T-helper 2 cell treated with Interferon-gamma antibody and Interleukin-4, amounts not matched to agents 5 μg/mL and 100 μg/mL, for 36 hours (primary cell): ENCODE measurements at regions not wholly inside any gene's neighbourhood (a gene's known extent, or its start where the extent isn't known, plus 50 kb on each side); places are given as distances from the start of the nearest gene placed in this dataset.
"Not testable (repeated sequence)": the region's sequence is repeated elsewhere in the genome, so short reads cannot be mapped to it uniquely, and the experiment has no call there.

Source experiments
- DNase-seq: peaks from one replicate; pipeline ENCODE4 v3.0.0; 2021; ENCODE audit warnings: low spot score
- H3K27ac Mint-ChIP-seq: one replicate; pipeline ENCODE4 v1.8.0; 2021; ENCODE audit warnings: mild to moderate bottlenecking, mixed read lengths
- H3K27me3 Mint-ChIP-seq: one replicate; pipeline ENCODE4 v1.8.0; 2021; ENCODE audit warnings: low read depth, mixed read lengths
- H3K36me3 Mint-ChIP-seq: one replicate; pipeline ENCODE4 v1.8.0; 2021; ENCODE audit warnings: low read depth, mixed read lengths
- H3K4me1 Mint-ChIP-seq: one replicate; pipeline ENCODE4 v1.8.0; 2021; ENCODE audit warnings: low read depth, mixed read lengths
- H3K4me3 Mint-ChIP-seq: one replicate; pipeline ENCODE4 v1.8.0; 2022; ENCODE audit warnings: mild to moderate bottlenecking, moderate library complexity, mixed read lengths
- H3K9me3 Mint-ChIP-seq: one replicate; pipeline ENCODE4 v1.8.0; 2021; ENCODE audit warnings: mixed read lengths

DNA sequence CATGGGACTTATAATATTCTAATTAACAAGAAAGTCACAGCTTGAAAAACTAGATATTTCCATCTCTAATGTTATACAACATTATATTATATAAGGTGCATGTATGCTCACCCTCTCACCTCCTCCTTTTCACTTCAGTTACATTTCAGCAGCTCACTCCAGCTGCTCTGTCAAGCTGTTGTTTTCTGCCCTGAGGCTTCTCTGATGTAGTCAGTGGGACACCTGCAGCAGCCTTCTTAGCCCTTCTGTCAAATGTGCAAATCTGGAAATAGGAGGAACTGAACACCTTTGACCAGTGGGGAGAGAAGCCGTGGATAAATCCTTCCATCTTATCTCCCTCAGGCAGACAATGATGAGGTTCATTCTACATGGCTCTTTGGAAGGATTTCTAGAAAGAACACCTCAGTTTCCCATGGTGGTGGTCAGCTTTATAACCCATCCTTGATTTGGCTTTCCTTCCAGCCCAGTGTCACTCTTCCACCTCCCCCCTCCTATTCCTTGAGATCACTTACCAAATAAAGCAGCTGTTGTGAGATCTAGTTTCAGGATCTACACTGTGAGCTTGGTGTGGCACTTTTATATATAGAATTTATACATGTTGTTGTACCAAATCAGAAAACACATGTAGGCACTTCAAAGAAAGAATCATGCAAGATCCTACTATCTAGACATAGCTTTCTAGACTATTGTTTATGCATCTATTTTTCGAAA is 79.6 kb upstream of the STK38L start:
- Mint-ChIP-seq H3K4me1 (peaks cover 9% of the 10 kb centered on the region), H3K36me3 (peaks cover 2% of the 10 kb centered on the region), H3K27ac (no peak overlapping the region), H3K27me3 (no peaks in the 10 kb centered on the region), H3K9me3 (peaks cover 23% of the 10 kb centered on the region), H3K4me3 (no peak overlapping the region)
- no peak for DNase-seq

- not testable (repeated sequence) for H3K27ac Mint-ChIP-seq, DNase-seq, H3K4me3 Mint-ChIP-seq, H3K27me3 Mint-ChIP-seq, H3K4me1 Mint-ChIP-seq, H3K36me3 Mint-ChIP-seq
- H3K9me3 Mint-ChIP-seq = peaks cover 37% of the 10 kb centered on the region
Observed at GRCh38 chr12:27165958-27166357, 78.1 kb upstream of the STK38L start.

- not testable (repeated sequence) for H3K4me1 Mint-ChIP-seq, H3K27ac Mint-ChIP-seq, DNase-seq, H3K27me3 Mint-ChIP-seq, H3K4me3 Mint-ChIP-seq, H3K36me3 Mint-ChIP-seq
- peaks cover 38% of the 10 kb centered on the region for H3K9me3 Mint-ChIP-seq
Observed at GRCh38 chr12:27171494-27171893, 72.6 kb upstream of the STK38L start.

DNA sequence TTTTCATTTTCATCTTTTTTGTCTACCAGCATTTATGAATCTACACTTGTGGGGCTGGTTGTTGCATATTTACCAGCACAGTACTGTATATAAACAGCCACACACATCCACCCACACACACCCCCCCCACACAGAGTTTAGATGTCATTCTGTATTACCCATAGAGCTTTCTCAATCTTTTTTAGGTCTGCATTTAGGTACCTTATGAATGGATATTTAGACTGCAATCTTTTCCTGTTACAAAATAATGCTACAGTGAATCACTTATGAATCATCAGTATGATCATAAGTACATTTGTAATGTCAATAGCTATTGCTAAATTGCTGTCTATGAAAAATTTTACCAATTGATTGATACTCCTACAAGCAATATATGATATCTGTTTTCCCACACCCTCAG is 67.3 kb upstream of the STK38L start:
- no peaks in the 10 kb centered on the region for H3K36me3 Mint-ChIP-seq
- peaks cover 28% of the 10 kb centered on the region for H3K4me1 Mint-ChIP-seq
- H3K4me3 Mint-ChIP-seq = no peak overlapping the region
- peaks cover 6% of the 10 kb centered on the region for H3K9me3 Mint-ChIP-seq
- H3K27ac Mint-ChIP-seq = no peak overlapping the region
- peak; percentile 76 for DNase-seq
- no peaks in the 10 kb centered on the region for H3K27me3 Mint-ChIP-seq

DNA sequence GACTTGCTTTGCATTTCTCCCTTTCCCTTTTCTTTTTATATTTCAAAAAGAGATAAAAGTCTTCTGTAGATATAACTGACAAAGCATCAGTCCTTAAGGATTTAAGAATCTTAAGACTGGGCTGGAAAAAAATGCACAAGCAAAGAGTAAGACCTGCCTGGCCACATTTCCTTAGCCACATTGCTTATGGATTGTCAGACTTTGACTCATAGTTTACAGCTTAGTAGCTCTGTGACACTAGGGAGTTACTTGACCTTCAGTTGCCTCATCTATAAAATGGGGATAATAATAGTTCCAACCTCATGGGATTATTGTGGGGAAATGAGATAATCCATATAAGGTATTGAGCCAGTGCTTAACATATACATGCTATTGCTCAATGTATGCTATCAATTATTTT is 66.4 kb upstream of the STK38L start:
- Mint-ChIP-seq H3K27me3 (no peaks in the 10 kb centered on the region), H3K27ac (no peak overlapping the region), H3K9me3 (peaks cover 6% of the 10 kb centered on the region), H3K4me1 (peaks cover 28% of the 10 kb centered on the region), H3K4me3 (no peak overlapping the region), H3K36me3 (no peaks in the 10 kb centered on the region)
- no peak for DNase-seq

DNA sequence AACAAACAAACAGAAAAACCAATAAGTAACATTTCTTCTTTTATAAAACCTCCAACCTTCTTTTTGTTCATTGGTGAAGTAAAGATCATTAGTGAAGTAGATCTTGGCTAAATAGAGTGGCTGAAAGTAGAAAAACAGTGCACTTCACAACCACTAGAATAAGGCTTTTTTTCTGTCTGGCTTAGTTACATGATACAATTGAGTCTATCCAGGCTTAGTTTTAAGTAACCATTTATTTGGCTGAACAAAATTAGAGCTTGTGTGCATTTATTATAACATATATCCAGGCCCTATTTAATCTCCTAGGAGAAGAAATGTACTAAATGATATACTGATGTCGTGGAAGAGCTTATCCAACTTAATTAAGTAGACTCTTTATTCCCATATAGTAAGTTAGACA is 65.8 kb upstream of the STK38L start:
- H3K27ac Mint-ChIP-seq = no peak overlapping the region
- no peaks in the 10 kb centered on the region for H3K27me3 Mint-ChIP-seq
- peaks cover 28% of the 10 kb centered on the region for H3K4me1 Mint-ChIP-seq
- H3K9me3 Mint-ChIP-seq = peaks cover 1% of the 10 kb centered on the region
- H3K4me3 Mint-ChIP-seq = no peak overlapping the region
- H3K36me3 Mint-ChIP-seq = no peaks in the 10 kb centered on the region
- DNase-seq = no peak

- Mint-ChIP-seq H3K4me3 (peak overlapping the region; percentile 45), H3K4me1 (peaks cover 28% of the 10 kb centered on the region), H3K36me3 (no peaks in the 10 kb centered on the region), H3K27ac (peak overlapping the region; percentile 74), H3K9me3 (no peaks in the 10 kb centered on the region), H3K27me3 (no peaks in the 10 kb centered on the region)
- DNase-seq = no peak
Observed at GRCh38 chr12:27178723-27179399, 65.2 kb upstream of the STK38L start.

DNA sequence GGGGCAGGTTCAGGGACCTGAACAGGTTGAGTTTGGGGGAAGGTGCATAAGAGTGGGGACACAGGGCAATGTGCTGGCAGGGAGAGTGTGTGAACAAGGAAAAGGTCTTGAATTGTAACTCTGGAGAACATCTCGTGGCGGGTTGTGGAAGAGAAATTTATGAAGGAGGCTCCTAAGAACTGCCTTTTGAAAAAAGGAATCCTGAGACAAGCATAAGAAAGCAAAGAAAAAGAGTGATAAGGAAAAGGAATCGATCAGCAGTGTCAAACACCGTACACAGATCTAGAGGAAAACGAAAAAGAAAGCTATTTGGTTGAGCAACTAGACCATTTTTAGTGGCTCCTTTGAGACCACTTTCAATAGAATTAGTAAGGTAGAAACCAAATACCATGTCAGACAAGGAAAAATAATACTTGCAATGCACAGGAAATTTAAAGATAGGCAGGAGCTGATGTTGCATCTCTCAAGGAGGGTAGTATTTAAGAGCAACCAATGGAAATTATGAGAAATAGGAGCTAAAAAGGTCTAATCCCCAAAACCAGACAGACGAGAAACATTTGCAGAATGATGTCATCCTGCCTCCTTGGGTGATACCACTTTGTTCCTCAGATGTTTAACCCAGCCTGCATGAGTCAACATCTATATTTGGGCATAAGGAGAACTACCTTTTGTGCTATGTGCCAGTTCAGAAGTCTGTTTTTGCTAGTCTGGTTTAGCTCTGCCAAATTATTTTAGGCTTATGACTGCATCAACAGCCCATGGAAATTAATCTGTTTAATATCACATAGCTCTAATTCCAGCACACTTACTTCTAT is 64.5 kb upstream of the STK38L start:
- peak; percentile 69 for DNase-seq
- Mint-ChIP-seq H3K27ac (peak overlapping the region; percentile 74), H3K9me3 (no peaks in the 10 kb centered on the region), H3K4me1 (peaks cover 28% of the 10 kb centered on the region), H3K27me3 (no peaks in the 10 kb centered on the region), H3K4me3 (peak overlapping the region; percentile 45), H3K36me3 (no peaks in the 10 kb centered on the region)

DNA sequence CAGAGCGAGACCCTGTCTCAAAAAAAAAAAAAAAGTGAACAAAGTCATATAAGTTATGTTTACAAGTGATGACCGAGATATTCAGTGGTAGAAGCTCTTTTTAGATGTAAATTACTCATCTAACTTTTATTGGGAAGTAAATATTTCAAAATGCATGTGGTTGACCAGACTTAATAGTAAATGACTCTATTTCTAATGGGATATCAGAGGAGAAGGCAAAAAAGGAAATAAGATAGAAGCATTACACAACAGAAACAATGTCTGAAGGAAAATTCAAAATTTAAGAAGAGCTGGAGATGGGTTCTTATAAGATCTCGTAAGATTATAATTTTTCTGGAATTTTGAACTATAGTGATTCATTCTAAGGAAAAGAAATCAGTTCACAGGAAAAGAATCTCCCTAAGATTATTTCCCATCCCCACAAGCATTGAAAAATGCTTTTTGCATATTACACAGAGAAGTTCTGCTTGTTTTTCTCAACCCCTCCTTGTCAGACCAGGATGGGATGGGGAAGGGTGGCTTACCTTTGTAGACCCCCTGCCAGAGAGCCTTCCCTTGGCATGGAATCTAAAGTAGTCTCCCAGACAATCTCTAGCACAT is 63.1 kb upstream of the STK38L start:
- no peaks in the 10 kb centered on the region for H3K27me3 Mint-ChIP-seq
- no peak overlapping the region for H3K4me3 Mint-ChIP-seq
- H3K36me3 Mint-ChIP-seq = no peaks in the 10 kb centered on the region
- no peak overlapping the region for H3K27ac Mint-ChIP-seq
- peaks cover 37% of the 10 kb centered on the region for H3K4me1 Mint-ChIP-seq
- no peak for DNase-seq
- no peaks in the 10 kb centered on the region for H3K9me3 Mint-ChIP-seq

- no peak for DNase-seq
- H3K27me3 Mint-ChIP-seq = no peaks in the 10 kb centered on the region
- H3K4me3 Mint-ChIP-seq = no peak overlapping the region
- no peaks in the 10 kb centered on the region for H3K9me3 Mint-ChIP-seq
- no peaks in the 10 kb centered on the region for H3K36me3 Mint-ChIP-seq
- no peak overlapping the region for H3K27ac Mint-ChIP-seq
- H3K4me1 Mint-ChIP-seq = peaks cover 31% of the 10 kb centered on the region
Observed at GRCh38 chr12:27183342-27183741, 60.7 kb upstream of the STK38L start.

- no peaks in the 10 kb centered on the region for H3K9me3 Mint-ChIP-seq
- no peaks in the 10 kb centered on the region for H3K36me3 Mint-ChIP-seq
- H3K4me3 Mint-ChIP-seq = no peak overlapping the region
- H3K27ac Mint-ChIP-seq = no peak overlapping the region
- DNase-seq = peak; percentile 69
- no peaks in the 10 kb centered on the region for H3K27me3 Mint-ChIP-seq
- peaks cover 14% of the 10 kb centered on the region for H3K4me1 Mint-ChIP-seq
Observed at GRCh38 chr12:27185234-27186021, 58.7 kb upstream of the STK38L start.

GRCh38 chr12:27186022-27186839 is 57.9 kb upstream of the STK38L start:
- H3K27ac Mint-ChIP-seq = no peak overlapping the region
- H3K4me3 Mint-ChIP-seq = no peak overlapping the region
- H3K9me3 Mint-ChIP-seq = no peaks in the 10 kb centered on the region
- H3K27me3 Mint-ChIP-seq = peaks cover 3% of the 10 kb centered on the region
- H3K36me3 Mint-ChIP-seq = no peaks in the 10 kb centered on the region
- H3K4me1 Mint-ChIP-seq = peaks cover 11% of the 10 kb centered on the region
- no peak for DNase-seq

DNA sequence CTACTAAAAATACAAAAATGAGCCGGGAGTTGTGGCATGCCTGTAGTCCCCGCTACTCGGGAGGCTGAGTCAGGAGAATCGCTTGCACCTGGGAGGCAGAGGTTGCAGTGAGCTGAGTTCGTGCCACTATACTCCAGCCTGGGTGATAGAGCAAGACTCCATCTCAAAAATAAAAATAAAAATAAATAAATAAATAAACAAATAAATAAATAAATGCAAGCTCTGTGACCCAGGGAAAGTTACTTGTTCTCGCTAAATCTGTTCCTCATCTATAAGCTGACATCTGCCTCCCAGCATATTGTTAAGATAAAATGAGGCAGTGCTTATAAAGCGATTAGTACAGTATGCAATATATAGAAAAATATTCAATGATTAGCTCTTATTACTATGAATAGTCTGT is 56.4 kb upstream of the STK38L start:
- Mint-ChIP-seq H3K4me3 (no peak overlapping the region), H3K4me1 (peaks cover 11% of the 10 kb centered on the region), H3K27me3 (peaks cover 4% of the 10 kb centered on the region), H3K9me3 (no peaks in the 10 kb centered on the region), H3K27ac (no peak overlapping the region), H3K36me3 (no peaks in the 10 kb centered on the region)
- DNase-seq = no peak
